ENCODE measurements at regions not wholly inside any gene's neighbourhood (a gene's known extent, or its start where the extent isn't known, plus 50 kb on each side); places are given as distances from the start of the nearest gene placed in this dataset.

DNA sequence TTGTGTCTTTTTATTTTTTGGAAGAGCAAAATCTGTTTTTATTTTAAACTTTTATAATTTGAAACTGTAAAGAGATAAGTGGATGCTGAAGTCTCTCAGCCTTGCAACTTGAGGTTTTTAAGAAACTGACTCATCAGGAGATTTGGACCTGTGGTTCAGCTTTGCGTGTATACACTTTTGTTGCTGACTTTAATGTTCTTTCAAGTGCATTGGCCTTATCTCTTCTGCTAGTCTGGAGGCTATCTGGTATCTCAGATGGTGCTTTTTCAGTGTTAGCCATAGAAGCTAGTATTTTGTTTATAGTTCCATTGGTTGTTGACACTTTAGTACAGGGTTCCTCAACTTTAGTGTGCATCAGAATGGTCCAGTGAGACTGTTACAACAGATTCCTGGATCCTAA is 504.0 kb upstream of the SPTLC3 start:
- H3K4me3 ChIP-seq: no peak overlapping the region
- ATAC-seq (no peak), DNase-seq (no peak)
- TF ChIP-seq, protein P1, sequence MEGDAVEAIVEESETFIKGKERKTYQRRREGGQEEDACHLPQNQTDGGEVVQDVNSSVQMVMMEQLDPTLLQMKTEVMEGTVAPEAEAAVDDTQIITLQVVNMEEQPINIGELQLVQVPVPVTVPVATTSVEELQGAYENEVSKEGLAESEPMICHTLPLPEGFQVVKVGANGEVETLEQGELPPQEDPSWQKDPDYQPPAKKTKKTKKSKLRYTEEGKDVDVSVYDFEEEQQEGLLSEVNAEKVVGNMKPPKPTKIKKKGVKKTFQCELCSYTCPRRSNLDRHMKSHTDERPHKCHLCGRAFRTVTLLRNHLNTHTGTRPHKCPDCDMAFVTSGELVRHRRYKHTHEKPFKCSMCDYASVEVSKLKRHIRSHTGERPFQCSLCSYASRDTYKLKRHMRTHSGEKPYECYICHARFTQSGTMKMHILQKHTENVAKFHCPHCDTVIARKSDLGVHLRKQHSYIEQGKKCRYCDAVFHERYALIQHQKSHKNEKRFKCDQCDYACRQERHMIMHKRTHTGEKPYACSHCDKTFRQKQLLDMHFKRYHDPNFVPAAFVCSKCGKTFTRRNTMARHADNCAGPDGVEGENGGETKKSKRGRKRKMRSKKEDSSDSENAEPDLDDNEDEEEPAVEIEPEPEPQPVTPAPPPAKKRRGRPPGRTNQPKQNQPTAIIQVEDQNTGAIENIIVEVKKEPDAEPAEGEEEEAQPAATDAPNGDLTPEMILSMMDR (IDR thresholded peaks at IDR 0.05): no peak
- H3K4me1 ChIP-seq: no peaks in the 10 kb centered on the region
- 76 to 91% methylated on average over 1 of the region's 1 CpG for WGBS, 2 donors
- intact Hi-C loops (cut with DNase I): no loop called here
- H3K9me3 ChIP-seq: peaks cover 0 to 3% (median 0%) of the 10 kb centered on the region in 11 donors
- no peak overlapping the region for H3K27ac ChIP-seq
- H3K36me3 ChIP-seq: no peaks in the 10 kb centered on the region
- H3K27me3 ChIP-seq: no peaks in the 10 kb centered on the region

GRCh38 chr20:12511499-12511898 is 497.3 kb upstream of the SPTLC3 start:
- Histone ChIP-seq H3K36me3 (no peaks in the 10 kb centered on the region), H3K9me3 (peaks cover 0 to 7% (median 0%) of the 10 kb centered on the region in 11 donors), H3K4me3 (no peak overlapping the region), H3K27ac (no peak overlapping the region), H3K4me1 (no peaks in the 10 kb centered on the region), H3K27me3 (no peaks in the 10 kb centered on the region)
- intact Hi-C loops (cut with DNase I): loop anchor here in 1 of 10 donors (10.0 kb wide), 1 partner anchor 47 kb away; no protein-coding TSS in a partner anchor
- 77 to 82% methylated on average over 3 of the region's 3 CpGs for whole genome bisulfite sequencing, 2 donors
- ATAC-seq (no peak), DNase-seq (no peak)
- TF ChIP-seq, protein P1 (IDR thresholded peaks at IDR 0.05): no peak

DNA sequence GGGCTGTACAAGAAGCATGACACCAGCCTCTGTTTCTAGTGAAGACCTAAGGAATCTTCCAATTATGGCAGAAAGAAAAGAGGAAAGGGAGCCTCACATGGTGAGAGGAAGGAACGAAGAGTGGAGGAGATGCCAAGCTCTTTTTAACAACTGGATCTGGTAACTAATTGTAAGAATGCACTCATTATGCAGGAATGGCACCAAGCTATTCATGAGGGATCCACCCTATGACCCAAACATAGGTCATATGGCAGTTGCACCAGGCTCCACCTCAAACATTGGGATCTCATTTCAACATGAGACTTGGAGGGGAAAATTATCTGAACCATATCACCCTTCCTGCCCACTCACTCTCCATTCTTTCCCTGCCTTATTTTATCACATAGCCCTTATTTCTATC is 496.0 kb upstream of the SPTLC3 start:
- no peak overlapping the region for H3K4me3 ChIP-seq
- DNase-seq (no peak), ATAC-seq (no peak)
- intact Hi-C loops (cut with DNase I): loop anchor here in 1 of 10 donors (10.0 kb wide), 1 partner anchor 48 kb away; no protein-coding TSS in a partner anchor
- no peaks in the 10 kb centered on the region for H3K36me3 ChIP-seq
- 65 to 69% methylated on average over 1 of the region's 1 CpG for WGBS, 2 donors
- peaks cover 0 to 7% (median 0%) of the 10 kb centered on the region in 11 donors for H3K9me3 ChIP-seq
- TF ChIP-seq, protein P1 (IDR thresholded peaks at IDR 0.05): no peak
- no peaks in the 10 kb centered on the region for H3K27me3 ChIP-seq
- no peaks in the 10 kb centered on the region for H3K4me1 ChIP-seq
- H3K27ac ChIP-seq: no peak overlapping the region

- Histone ChIP-seq H3K27ac (no peak overlapping the region), H3K4me1 (no peaks in the 10 kb centered on the region), H3K36me3 (no peaks in the 10 kb centered on the region), H3K9me3 (peaks cover 0 to 6% (median 0%) of the 10 kb centered on the region in 11 donors), H3K4me3 (no peak overlapping the region), H3K27me3 (no peaks in the 10 kb centered on the region)
- TF ChIP-seq, protein P1 (IDR thresholded peaks at IDR 0.05): no peak
- ATAC-seq (no peak), DNase-seq (no peak)
- 88 to 92% methylated on average over 3 of the region's 3 CpGs for WGBS, 2 donors
- intact Hi-C loops (cut with DNase I): no loop called here
These were observed 480.7 kb upstream of the SPTLC3 start for GRCh38 chr20:12528104-12528503.

Data from heart right ventricle (tissue), 16 donors.